Esophagus muscularis mucosa (tissue), 4 donors: ENCODE measurements at regions not wholly inside any gene's neighbourhood (a gene's known extent, or its start where the extent isn't known, plus 50 kb on each side); places are given as distances from the start of the nearest gene placed in this dataset.

ENCODE experiments used
- DNase-seq: peaks from one replicate; pipeline ENCODE4 v3.0.0-alpha.2; 2017; ENCODE audit errors: extremely low spot score
- H3K27ac ChIP-seq, 4 donors: fragments of 200-600 bp; sonication (generic); replicated peaks in 1 of 4; 1 replicate in 3 of 4; 2 replicates in 1 of 4; pipeline ENCODE4 v1.5.1; 2016 to 2019; ENCODE audit warnings: mild to moderate bottlenecking in 1 of 4
- H3K27me3 ChIP-seq, 4 donors: fragments of 200-600 bp; sonication (generic); one replicate each; pipeline versions ENCODE4 v1.5.1 to v1.6.0; 2016 to 2019
- H3K36me3 ChIP-seq, 4 donors: fragments of 200-600 bp; sonication (generic); one replicate each; pipeline ENCODE4 v1.5.1; 2016 to 2019
- H3K4me1 ChIP-seq, 4 donors: fragments of 200-600 bp; sonication (generic); one replicate each; pipeline ENCODE4 v1.5.1; 2016 to 2019
- H3K4me3 ChIP-seq, 4 donors: fragments of 200-600 bp; sonication (generic); 1 replicate in 2 of 4; 2 replicates in 2 of 4; pipeline ENCODE4 v1.5.1; 2016 to 2019; ENCODE audit warnings: mild to moderate bottlenecking in 4 of 4, moderate library complexity in 1 of 4
- H3K9me3 ChIP-seq, 4 donors: fragments of 200-600 bp; sonication (generic); 1 replicate in 3 of 4; 2 replicates in 1 of 4; pipeline ENCODE4 v1.5.1; 2016 to 2019
- CTCF ChIP-seq, 3 experiments: fragments of 200-600 bp in 2 of 3; fragments of 450-650 bp in 1 of 3; sonication (generic) in 2 of 3; IDR thresholded peaks; one replicate each; pipeline ENCODE4 v1.5.1; 2017 to 2019; ENCODE audit warnings: antibody characterized with exemption in 3 of 3, mild to moderate bottlenecking in 2 of 3, moderate library complexity in 1 of 3
- EP300 ChIP-seq: sonication (generic); formaldehyde crosslinking; IDR thresholded peaks from one replicate; pipeline ENCODE4 v1.6.1; 2017; ENCODE audit warnings: antibody characterized with exemption
- POLR2A ChIP-seq: fragments of 450-650 bp; IDR thresholded peaks from one replicate; pipeline ENCODE4 v1.6.1; 2017; ENCODE audit warnings: antibody characterized with exemption, moderate library complexity, mild to moderate bottlenecking, low read depth
- POLR2AphosphoS5 ChIP-seq, 2 donors: sonication (generic); formaldehyde crosslinking; IDR thresholded peaks; one replicate each; pipeline ENCODE4 v1.6.1; 2017; ENCODE audit warnings: antibody characterized with exemption in 2 of 2
- WGBS: methylation state at CpG from one replicate; pipeline ENCODE4 v1.1.5; 2018; 5-methylcytosine and 5-hydroxymethylcytosine counted together
- intact Hi-C: fragments of 100-400 bp; cut with DNase I; formaldehyde crosslinking; loops from one replicate; pipeline ENCODE4 v1.15.1; 2023

- DNase-seq: peak; percentile 79
- 85% methylated on average over 4 of the region's 5 CpGs for WGBS
- peaks cover 0 to 4% (median 0%) of the 10 kb centered on the region in 4 donors for H3K9me3 ChIP-seq
- H3K27ac ChIP-seq: no peak overlapping the region
- no peak overlapping the region for H3K4me3 ChIP-seq
- TF ChIP-seq CTCF (IDR thresholded peaks at IDR 0.05) (no peak), EP300 (no peak), POLR2AphosphoS5 (IDR thresholded peaks at IDR 0.05) (no peak), POLR2A (no peak)
- no peaks in the 10 kb centered on the region for H3K36me3 ChIP-seq
- H3K4me1 ChIP-seq: peaks cover 12 to 17% (median 16%) of the 10 kb centered on the region in 4 donors
- intact Hi-C loops: no loop called here
- no peaks in the 10 kb centered on the region for H3K27me3 ChIP-seq
Measured at GRCh38 chr20:19025430-19026120, 186.9 kb upstream of the SLC24A3 start.

- peak; percentile 79 for DNase-seq
- Histone ChIP-seq H3K4me3 (no peak overlapping the region), H3K27ac (no peak overlapping the region), H3K36me3 (no peaks in the 10 kb centered on the region), H3K4me1 (peaks cover 12 to 17% (median 16%) of the 10 kb centered on the region in 4 donors), H3K27me3 (no peaks in the 10 kb centered on the region), H3K9me3 (peaks cover 0 to 4% (median 0%) of the 10 kb centered on the region in 4 donors)
- no peak for TF ChIP-seq EP300
- TF ChIP-seq POLR2A: no peak
- peak in 1 of 2 donors; percentile 9 for TF ChIP-seq POLR2AphosphoS5 (IDR thresholded peaks at IDR 0.05)
- intact Hi-C loops: no loop called here
- 45% methylated on average over 13 of the region's 13 CpGs for WGBS
Measured at GRCh38 chr20:19026121-19026878, 186.1 kb upstream of the SLC24A3 start.

- H3K9me3 ChIP-seq: peaks cover 0 to 4% (median 0%) of the 10 kb centered on the region in 4 donors
- no peak for TF ChIP-seq EP300
- no peak for TF ChIP-seq POLR2AphosphoS5 (IDR thresholded peaks at IDR 0.05)
- TF ChIP-seq POLR2A: no peak
- no peak for TF ChIP-seq CTCF (IDR thresholded peaks at IDR 0.05)
- H3K4me1 ChIP-seq: peaks cover 12 to 17% (median 16%) of the 10 kb centered on the region in 4 donors
- 91% methylated on average over 10 of the region's 11 CpGs for WGBS
- H3K27ac ChIP-seq: no peak overlapping the region
- intact Hi-C loops: no loop called here
- DNase-seq: peak; percentile 83
- no peaks in the 10 kb centered on the region for H3K27me3 ChIP-seq
- H3K36me3 ChIP-seq: no peaks in the 10 kb centered on the region
- no peak overlapping the region for H3K4me3 ChIP-seq
Measured at GRCh38 chr20:19026901-19027644, 185.4 kb upstream of the SLC24A3 start.

- Histone ChIP-seq H3K27me3 (no peaks in the 10 kb centered on the region), H3K9me3 (peaks cover 0 to 4% (median 0%) of the 10 kb centered on the region in 4 donors), H3K36me3 (no peaks in the 10 kb centered on the region), H3K4me1 (peaks cover 12 to 17% (median 16%) of the 10 kb centered on the region in 4 donors), H3K27ac (no peak overlapping the region), H3K4me3 (no peak overlapping the region)
- TF ChIP-seq CTCF (IDR thresholded peaks at IDR 0.05) (no peak), POLR2A (no peak), EP300 (no peak), POLR2AphosphoS5 (IDR thresholded peaks at IDR 0.05) (no peak)
- DNase-seq: peak; percentile 45
- 96% methylated on average over 9 of the region's 9 CpGs for WGBS
- intact Hi-C loops: no loop called here
Measured at GRCh38 chr20:19027971-19028370, 184.5 kb upstream of the SLC24A3 start.

- 66% methylated on average over 3 of the region's 3 CpGs for WGBS
- no peak overlapping the region for H3K27ac ChIP-seq
Measured at GRCh38 chr20:19041787-19042186, 170.7 kb upstream of the SLC24A3 start.

More at GRCh38 chr20:19041787-19042186, 170.7 kb upstream of the SLC24A3 start:
- DNase-seq: no peak
- H3K4me3 ChIP-seq: no peak overlapping the region
- no peaks in the 10 kb centered on the region for H3K27me3 ChIP-seq
- H3K36me3 ChIP-seq: no peaks in the 10 kb centered on the region
- H3K9me3 ChIP-seq: no peaks in the 10 kb centered on the region
- intact Hi-C loops: no loop called here
- peaks cover 0 to under 1% (median 0%) of the 10 kb centered on the region in 4 donors for H3K4me1 ChIP-seq
- TF ChIP-seq EP300: no peak
- TF ChIP-seq POLR2AphosphoS5 (IDR thresholded peaks at IDR 0.05): no peak
